ENCODE measurements at regions not wholly inside any gene's neighbourhood (a gene's known extent, or its start where the extent isn't known, plus 50 kb on each side); places are given as distances from the start of the nearest gene placed in this dataset.

DNA sequence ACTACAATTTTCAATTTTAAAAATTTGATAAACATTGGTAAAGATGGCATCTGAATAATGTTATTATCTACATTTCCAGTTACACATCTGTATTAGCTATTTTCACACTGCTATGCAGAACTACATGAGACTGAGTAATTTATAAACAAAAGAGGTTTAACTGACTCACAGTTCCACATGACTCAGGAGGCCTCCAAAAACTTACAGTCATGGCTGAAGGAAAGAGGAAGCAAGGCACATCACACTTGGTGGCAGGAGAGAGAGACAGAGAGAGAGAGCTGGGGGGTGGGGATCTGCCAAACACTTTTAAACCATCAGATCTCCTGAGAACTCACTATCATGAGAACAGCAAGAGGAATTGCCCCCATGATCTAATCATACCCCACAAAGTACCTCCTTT is 850.0 kb downstream of the LTN1 start:
- TF ChIP-seq, protein P1, sequence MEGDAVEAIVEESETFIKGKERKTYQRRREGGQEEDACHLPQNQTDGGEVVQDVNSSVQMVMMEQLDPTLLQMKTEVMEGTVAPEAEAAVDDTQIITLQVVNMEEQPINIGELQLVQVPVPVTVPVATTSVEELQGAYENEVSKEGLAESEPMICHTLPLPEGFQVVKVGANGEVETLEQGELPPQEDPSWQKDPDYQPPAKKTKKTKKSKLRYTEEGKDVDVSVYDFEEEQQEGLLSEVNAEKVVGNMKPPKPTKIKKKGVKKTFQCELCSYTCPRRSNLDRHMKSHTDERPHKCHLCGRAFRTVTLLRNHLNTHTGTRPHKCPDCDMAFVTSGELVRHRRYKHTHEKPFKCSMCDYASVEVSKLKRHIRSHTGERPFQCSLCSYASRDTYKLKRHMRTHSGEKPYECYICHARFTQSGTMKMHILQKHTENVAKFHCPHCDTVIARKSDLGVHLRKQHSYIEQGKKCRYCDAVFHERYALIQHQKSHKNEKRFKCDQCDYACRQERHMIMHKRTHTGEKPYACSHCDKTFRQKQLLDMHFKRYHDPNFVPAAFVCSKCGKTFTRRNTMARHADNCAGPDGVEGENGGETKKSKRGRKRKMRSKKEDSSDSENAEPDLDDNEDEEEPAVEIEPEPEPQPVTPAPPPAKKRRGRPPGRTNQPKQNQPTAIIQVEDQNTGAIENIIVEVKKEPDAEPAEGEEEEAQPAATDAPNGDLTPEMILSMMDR (IDR thresholded peaks at IDR 0.05), result no peak
- Histone ChIP-seq H3K36me3 (ENCODE audit: insufficient read depth in 1 of 2, low read depth in 1 of 2) (peaks cover 0 to 4% of the 10 kb centered on the region in 2 donors), H3K4me1 (no peaks in the 10 kb centered on the region), H3K27me3 (ENCODE audit: insufficient read depth in 3 of 3, low read length in 2 of 3) (no peaks in the 10 kb centered on the region), H3K4me3 (no peak overlapping the region), H3K9me3 (no peaks in the 10 kb centered on the region), H3K27ac (no peak overlapping the region)
- intact Hi-C loops (cut with DNase I), result no loop called here
- no peak for ATAC-seq
- no peak for DNase-seq

GRCh38 chr21:28138272-28138671 is 854.4 kb downstream of the LTN1 start:
- ATAC-seq (no peak), DNase-seq (no peak)
- H3K4me1 ChIP-seq, result no peaks in the 10 kb centered on the region
- H3K9me3 ChIP-seq, result no peaks in the 10 kb centered on the region
- no peak overlapping the region for H3K4me3 ChIP-seq
- intact Hi-C loops (cut with DNase I), result no loop called here
- peaks cover 0 to 4% of the 10 kb centered on the region in 2 donors for H3K36me3 ChIP-seq (ENCODE audit: insufficient read depth in 1 of 2, low read depth in 1 of 2)
- H3K27me3 ChIP-seq (ENCODE audit: insufficient read depth in 3 of 3, low read length in 2 of 3), result no peaks in the 10 kb centered on the region
- TF ChIP-seq, protein P1 (IDR thresholded peaks at IDR 0.05), result no peak
- WGBS, 3 donors, result 86 to 88% (median 87%) methylated on average over 2 of the region's 2 CpGs
- no peak overlapping the region for H3K27ac ChIP-seq

GRCh38 chr21:28136656-28137255 is 855.9 kb downstream of the LTN1 start:
- ATAC-seq (no peak), DNase-seq (no peak)
- Histone ChIP-seq H3K27me3 (ENCODE audit: insufficient read depth in 3 of 3, low read length in 2 of 3) (no peaks in the 10 kb centered on the region), H3K36me3 (ENCODE audit: insufficient read depth in 1 of 2, low read depth in 1 of 2) (peaks cover 0 to 4% of the 10 kb centered on the region in 2 donors), H3K9me3 (no peaks in the 10 kb centered on the region), H3K4me3 (no peak overlapping the region), H3K4me1 (no peaks in the 10 kb centered on the region), H3K27ac (no peak overlapping the region)
- intact Hi-C loops (cut with DNase I), result no loop called here
- TF ChIP-seq, protein P1 (IDR thresholded peaks at IDR 0.05), result no peak
- 43 to 82% (median 64%) methylated on average over 3 of the region's 3 CpGs for WGBS, 3 donors

GRCh38 chr21:28135646-28136045 is 857.0 kb downstream of the LTN1 start:
- H3K9me3 ChIP-seq, result peaks cover 5% of the 10 kb centered on the region
- intact Hi-C loops (cut with DNase I), result no loop called here
- DNase-seq (no peak), ATAC-seq (no peak)
- no peak overlapping the region for H3K27ac ChIP-seq
- TF ChIP-seq, protein P1 (IDR thresholded peaks at IDR 0.05), result no peak
- H3K4me3 ChIP-seq, result no peak overlapping the region
- H3K4me1 ChIP-seq, result no peaks in the 10 kb centered on the region
- H3K27me3 ChIP-seq (ENCODE audit: insufficient read depth in 3 of 3, low read length in 2 of 3), result no peaks in the 10 kb centered on the region
- 84 to 93% (median 87%) methylated on average over 2 of the region's 2 CpGs for WGBS, 3 donors
- H3K36me3 ChIP-seq (ENCODE audit: insufficient read depth in 1 of 2, low read depth in 1 of 2), result peaks cover 0 to 4% of the 10 kb centered on the region in 2 donors

DNA sequence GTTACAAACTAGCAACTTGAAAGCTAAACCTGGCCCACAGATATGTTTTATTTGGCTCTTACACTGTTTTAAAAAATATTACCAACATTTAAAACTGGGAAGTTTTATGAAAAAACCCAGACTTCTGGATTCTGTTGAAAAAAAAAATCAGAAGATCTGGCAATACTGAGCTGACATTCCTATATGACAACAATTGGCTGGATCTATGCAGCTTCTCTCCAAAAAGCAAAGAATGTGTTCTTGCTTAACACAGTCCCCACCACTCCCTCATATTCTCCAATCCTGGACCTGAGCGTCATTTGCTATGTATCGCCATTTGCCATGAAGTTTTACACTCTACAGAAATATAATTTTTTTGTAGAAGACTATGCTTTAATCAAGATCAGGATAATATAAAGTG is 859.6 kb downstream of the LTN1 start:
- Histone ChIP-seq H3K27me3 (ENCODE audit: insufficient read depth in 3 of 3, low read length in 2 of 3) (no peaks in the 10 kb centered on the region), H3K27ac (no peak overlapping the region), H3K4me1 (no peaks in the 10 kb centered on the region), H3K9me3 (peaks cover 5% of the 10 kb centered on the region), H3K36me3 (ENCODE audit: insufficient read depth in 1 of 2, low read depth in 1 of 2) (no peaks in the 10 kb centered on the region), H3K4me3 (no peak overlapping the region)
- 91 to 98% (median 98%) methylated on average over 2 of the region's 2 CpGs for WGBS, 3 donors
- DNase-seq (no peak), ATAC-seq (no peak)
- intact Hi-C loops (cut with DNase I), result no loop called here
- TF ChIP-seq, protein P1 (IDR thresholded peaks at IDR 0.05), result no peak

Measured in psoas muscle (tissue), 7 donors.